ENCODE measurements at regions not wholly inside any gene's neighbourhood (a gene's known extent, or its start where the extent isn't known, plus 50 kb on each side); places are given as distances from the start of the nearest gene placed in this dataset.
A peak's percentile ranks its signal among the peaks of the same experiment; 100 is the strongest.

DNA sequence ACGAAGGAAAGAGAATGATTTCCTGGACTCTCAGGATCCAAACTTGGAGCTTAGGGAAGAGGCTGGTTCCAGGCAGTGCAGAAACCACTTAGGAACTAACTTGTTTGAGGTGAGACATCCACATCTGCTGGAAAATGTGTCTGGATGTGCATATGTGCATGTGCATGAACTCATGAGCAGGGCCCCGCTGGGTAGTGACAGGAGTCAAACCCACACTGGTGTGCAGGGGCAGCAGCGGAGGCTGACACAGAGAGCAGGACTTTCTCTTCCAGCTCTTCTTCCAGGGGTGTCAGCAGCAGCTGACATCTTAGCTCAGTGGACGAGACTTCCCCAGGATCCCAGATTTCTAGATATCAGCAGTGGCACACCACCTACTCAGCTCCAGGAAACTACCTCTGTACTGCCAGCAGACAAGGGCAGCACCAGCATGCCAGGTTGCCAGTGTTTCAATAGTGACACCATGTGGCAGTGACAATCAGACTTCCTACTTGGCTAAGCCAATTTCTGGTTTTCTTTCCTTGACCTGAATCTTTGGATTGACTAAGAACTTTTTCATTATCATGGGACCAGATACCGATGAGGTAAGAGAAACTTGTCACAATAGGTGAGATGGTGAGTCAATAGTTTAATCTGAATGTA, 227.5 kb upstream of the ZC3H12C start:
- no peak for DNase-seq

- DNase-seq = no peak
Observed at GRCh38 chr11:109867784-109868183, 225.4 kb upstream of the ZC3H12C start.

DNA sequence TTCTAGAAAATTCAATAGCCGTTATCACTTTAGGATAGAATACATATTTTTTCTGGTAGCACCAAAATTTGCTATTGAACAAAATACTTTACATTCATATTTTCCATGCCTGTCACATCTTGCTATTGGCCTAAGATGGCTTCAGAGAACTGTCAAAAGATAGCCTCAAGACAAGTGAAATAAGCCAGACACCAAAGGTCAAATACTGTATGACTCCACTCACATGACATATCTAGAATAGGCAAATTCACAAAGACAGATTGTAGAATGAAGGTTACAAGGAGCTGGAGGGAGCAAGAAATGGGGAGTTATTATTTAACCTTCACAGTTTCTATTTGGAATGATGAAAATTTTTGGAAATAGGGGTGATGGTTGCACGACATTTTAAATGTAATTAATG, 223.7 kb upstream of the ZC3H12C start:
- DNase-seq = no peak

DNA sequence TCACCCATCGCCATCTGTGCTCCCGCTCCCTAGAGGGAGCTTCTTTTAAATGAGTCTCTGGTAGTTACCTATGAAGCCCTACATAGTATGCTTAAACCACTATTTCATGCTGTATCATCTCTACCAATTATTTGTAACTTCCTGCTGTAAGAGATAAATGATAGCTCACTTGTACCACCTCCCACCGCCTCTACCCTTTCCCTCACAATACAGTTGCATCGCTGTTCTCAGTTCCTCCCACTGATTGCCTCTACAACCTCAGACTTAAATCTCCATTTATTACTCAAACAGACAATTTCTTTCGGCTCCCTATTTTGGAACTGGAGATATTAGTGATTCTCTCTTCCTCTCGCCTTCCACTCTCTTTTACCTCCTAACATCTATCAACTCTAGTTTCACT, 222.9 kb upstream of the ZC3H12C start:
- no peak for DNase-seq

GRCh38 chr11:109877043-109877442, 216.1 kb upstream of the ZC3H12C start:
- no peak for DNase-seq

DNA sequence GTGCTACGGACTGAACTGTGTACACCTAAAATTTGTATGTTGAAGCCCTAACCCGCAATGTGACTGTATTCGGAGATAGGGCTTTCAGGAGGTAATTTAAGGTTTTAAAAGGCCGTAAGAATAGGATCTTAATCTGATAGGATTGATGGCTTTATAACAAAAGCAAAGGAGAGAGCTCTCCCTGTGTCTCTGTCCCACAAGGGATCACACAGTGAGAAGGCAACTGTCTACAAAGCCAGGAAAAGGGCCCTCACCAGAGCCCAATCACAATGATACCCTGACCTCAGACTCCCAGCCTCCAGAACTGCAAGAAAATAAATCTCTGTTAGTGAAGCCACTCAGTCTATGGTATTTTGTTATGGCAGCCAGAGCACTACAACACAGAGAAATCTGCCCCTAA, 208.7 kb upstream of the ZC3H12C start:
- DNase-seq = no peak

DNA sequence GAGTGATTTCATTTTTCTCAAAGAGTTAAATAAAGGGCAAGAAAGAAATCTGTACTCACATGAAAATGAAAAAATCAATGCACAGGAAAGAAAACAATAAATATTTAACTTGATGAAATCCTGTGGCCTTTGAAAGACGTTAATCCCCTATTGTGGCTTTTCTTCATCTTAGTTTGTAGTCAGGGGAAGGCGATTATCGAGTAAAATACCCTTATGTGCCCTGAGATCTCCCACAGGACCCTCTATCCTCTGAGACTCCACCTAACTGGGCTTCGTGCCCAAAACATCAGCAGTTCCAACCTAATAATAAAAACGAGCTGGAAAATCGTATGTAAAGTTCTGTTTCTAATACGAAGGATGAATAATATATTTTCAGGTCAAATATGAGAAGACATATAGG, 208.2 kb upstream of the ZC3H12C start:
- DNase-seq = no peak

DNA sequence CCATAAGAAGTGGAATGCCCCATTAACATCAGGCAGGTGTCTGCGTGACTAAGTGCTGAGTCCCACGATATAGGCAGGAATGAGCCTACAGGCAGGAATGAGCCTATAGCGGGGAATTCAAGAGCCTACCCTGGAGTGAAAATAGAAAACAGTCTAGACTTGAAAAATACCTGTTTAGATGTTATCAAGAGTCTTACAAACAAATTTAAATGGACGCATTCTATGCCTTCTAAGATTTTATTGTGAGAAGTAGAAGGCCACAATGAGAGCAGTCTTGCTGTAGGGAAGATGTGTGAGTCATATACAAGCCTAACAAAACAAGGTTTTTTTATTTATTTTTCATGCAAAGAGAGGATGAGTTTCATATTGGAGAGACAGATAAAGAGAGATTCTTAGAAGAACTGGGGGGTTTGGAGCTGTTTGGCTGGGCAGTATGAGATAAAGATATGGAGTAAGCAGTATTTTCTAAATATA, 200.8 kb upstream of the ZC3H12C start:
- no peak for DNase-seq

- DNase-seq = no peak
Observed at GRCh38 chr11:109894242-109894641, 198.9 kb upstream of the ZC3H12C start.

GRCh38 chr11:109898592-109898991, 194.6 kb upstream of the ZC3H12C start:
- DNase-seq = no peak

GRCh38 chr11:109902764-109903433, 190.3 kb upstream of the ZC3H12C start:
- DNase-seq = no peak

DNA sequence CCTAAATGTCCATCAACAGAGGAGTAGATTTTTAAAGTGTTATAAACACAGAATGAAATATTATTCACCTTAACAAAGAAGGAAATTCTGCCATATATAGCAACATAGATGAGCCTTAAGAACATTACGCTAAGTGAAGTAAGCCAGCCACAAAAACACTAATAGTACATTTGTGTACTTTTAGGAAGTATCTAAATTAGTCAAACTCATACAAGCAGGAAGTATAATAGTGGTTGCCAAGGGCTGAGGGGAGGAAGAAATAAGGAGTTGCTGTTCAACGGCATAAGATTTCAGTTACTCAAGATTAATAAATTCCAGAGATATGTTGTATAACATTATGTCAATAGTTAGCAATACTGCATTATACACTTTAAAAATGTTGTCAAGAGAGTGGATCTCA, 181.7 kb upstream of the ZC3H12C start:
- no peak for DNase-seq

DNA sequence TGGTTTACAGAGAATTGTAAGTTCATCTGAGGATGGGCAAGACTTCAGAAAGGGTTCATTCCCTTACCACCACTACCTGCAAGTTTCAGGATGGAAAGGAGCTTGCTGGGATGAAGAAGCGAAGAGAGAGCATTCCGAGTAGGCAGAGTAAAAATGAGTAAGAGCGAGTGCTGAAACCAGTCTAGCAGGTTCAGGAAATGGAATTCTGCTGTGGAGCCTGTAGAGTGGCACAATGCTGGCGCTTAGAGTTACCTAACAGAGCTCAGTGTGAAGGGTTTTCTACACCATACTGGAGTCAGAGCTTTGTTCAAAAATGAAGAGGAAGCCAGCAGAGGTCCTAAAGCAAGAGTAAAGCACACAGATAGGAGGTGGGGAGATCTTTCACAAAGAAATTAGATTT, 179.2 kb upstream of the ZC3H12C start:
- no peak for DNase-seq

GRCh38 chr11:109914809-109915653, 178.2 kb upstream of the ZC3H12C start:
- DNase-seq = no peak

DNA sequence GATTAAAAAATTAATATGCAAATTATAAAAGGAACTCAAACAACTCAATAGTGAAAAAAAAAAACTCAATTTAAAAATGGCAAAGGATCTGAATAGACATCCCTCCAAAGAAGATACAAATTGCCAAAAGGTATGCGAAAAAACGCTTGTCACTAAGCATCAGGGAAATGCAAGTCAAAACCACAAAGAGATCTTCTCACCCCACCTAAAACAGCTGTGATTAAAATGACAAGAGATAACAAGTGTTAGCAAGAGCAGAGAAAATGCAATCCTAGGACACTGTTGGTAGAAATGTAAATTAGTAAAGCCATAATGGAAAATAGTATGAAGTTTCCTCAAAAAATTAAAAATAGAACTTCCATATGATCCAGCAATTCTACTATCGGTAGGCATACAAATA, 166.3 kb upstream of the ZC3H12C start:
- DNase-seq = no peak

DNA sequence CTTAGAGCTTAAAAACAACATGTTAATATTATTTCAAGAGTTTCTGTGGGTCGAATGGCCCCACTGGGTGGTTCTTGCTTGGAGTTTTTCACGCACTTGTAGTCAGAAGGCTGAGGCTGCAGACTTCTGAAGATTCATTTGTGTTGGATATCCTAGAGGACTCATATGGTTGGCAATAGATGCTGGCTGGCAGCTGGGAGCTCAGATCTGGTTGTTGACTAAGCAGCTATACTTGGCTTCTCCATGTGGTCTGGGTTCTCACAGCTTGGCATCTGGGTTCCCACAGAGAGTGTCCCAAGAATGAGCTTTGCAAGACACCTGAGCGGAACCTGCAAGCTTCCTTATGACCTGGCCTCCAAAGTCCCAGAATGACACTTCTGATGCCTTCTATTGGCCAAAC, 163.9 kb upstream of the ZC3H12C start:
- DNase-seq = no peak

DNA sequence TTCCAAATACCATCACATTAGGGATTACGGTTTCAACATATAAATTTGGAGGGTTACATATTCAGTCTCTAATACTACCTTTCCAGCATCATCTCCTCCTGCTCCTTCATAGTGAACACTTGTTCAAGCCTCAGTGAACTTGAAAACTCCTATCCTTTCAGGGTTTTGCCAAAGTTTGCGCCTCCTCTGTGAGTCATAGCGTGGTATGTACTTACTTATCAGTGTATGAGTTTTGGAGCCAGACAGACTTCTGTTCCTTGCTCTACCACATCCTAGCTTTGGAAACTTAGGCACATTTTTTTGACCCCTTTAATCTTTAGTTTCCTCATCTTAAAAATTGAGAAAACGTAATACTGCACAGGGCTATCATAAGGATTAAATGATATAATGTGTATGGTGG, 160.1 kb upstream of the ZC3H12C start:
- DNase-seq = no peak

- DNase-seq = no peak
Observed at GRCh38 chr11:109934151-109934550, 159.0 kb upstream of the ZC3H12C start.

DNA sequence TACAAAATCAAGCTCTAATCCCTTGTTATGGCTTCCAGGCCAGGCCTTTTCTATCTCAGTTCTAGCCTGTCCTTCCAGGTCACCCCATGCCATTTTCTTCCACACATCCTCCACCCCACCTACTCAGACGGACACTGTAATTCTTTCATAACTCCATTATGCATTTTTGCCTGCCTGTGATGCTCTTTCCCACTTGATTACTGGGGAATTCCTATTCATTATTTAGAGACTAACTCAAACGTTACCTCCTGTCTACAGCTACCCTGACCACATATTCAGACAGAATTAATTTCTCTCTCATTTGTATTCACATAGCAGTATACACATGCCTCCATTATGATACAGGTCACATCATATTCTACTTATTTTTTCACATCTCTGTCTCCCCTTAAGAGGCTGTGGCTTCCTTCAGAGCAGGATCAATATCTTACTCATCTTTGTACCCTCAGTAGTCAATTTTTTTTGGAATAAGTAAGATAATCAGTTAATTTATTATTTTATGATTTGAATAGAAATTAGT, 156.5 kb upstream of the ZC3H12C start:
- no peak for DNase-seq

DNA sequence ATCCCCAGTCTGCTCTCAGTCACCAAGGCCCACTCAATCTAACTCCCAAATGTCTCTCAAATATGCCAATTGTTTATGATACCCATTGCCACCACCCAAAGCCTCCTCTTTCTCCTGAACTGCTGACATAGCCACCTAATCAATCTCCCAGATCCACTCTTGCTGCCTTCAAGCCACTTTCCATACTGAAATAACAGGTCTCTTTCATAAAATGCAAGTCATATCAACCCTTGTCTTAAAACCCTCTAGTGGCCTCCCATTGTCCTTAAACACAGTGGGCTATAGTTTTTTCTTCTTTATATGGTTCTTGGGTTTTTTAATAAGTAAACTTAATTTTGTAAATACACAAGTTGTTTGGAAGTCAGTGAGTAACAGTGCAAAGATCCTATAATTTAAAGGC, 155.2 kb upstream of the ZC3H12C start:
- no peak for DNase-seq

- peak; percentile 41 for DNase-seq
Observed at GRCh38 chr11:109939166-109939810, 153.9 kb upstream of the ZC3H12C start.

DNA sequence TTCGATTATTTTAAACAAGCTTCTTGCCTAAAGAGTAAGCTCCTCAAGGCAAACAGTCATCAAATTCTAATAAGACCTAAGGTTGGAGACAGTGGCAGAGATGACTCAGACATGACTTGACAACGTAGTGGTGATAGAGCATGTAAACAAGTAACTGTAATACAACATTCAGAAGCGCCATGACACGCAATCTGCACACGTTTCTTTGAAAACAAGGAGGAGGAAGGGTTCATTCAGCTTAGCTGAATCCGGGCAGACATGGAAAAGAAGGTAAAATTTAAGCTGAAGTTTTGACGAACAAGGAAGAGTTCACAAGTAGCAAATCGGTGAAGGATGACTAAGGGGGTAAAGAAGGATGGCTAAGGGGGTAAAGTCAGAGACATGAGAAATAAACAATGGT, 152.4 kb upstream of the ZC3H12C start:
- DNase-seq = no peak

DNA sequence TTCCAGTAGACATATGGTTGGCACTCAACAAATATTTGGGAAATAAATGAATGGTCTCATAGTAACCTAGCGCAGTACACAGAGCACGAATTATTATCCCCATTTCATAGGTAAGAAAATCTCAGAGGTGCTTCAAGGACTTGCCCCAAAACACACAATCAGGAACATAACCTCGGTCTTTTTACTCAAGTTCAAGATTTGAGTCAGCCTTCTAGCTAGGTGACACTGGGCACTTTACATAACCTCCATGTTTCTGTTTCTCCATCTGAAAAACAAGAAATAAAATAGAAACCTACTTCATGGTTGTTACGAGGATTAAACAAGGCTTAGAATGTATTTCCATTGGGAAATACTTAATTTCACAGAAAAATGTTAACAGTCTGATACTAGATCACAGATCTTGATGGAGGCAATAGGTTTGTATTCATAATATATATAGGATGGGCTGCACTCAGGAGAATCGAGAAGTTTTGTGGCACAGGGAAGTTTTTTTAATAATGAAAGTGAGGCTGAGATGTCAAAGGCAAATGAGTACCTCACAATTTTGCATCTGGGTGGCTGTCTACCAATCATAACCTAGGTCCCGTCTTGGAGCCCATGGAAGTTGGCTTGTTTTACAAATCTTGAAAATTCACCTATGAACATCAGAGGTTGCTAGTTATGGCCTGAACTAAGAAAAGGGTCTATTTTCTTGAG, 147.4 kb upstream of the ZC3H12C start:
- no peak for DNase-seq
